ENCODE measurements at regions not wholly inside any gene's neighbourhood (a gene's known extent, or its start where the extent isn't known, plus 50 kb on each side); places are given as distances from the start of the nearest gene placed in this dataset.
"Not testable (repeated sequence)": the region's sequence is repeated elsewhere in the genome, so short reads cannot be mapped to it uniquely, and the experiment has no call there.

DNA sequence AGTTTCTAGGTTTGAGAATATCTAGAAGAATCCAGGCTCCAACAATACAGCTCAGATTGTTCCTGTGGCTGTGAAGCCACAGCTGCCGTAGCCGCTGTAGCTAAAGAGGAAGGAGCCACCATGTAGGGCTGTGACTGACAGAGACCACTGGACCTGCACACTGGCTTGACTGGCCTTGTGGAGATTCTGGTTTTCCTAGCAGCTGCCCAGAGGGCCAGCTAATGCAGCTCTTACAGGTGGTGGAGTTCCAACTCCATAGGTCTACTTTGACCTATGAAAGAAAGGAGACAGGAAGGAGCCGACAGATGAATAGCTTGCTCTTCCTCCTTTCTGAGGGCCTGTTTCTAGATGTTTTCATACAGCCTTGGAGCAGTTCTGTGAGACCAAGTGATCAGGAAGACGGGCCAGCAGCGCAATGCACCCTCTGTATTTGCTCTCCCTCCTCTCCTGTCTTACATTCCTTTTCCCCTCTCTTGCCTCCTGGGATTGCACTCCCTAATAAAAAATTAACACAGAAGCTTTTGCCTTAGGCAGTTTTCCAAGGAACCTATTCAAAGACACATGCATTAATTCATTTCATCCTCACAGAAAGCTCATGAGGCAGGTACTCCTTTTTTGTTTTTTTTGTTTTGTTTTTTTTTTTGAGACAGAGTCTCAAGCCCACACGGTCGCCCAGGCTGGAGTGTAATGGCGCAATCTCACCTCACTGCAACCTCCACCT is 51.8 kb upstream of the MYB start:
- peak; percentile 26 for DNase-seq

GRCh38 chr6:135128268-135128914 is 52.7 kb upstream of the MYB start:
- peak; percentile 70 for DNase-seq

GRCh38 chr6:135126729-135127128 is 54.4 kb upstream of the MYB start:
- DNase-seq: no peak

DNA sequence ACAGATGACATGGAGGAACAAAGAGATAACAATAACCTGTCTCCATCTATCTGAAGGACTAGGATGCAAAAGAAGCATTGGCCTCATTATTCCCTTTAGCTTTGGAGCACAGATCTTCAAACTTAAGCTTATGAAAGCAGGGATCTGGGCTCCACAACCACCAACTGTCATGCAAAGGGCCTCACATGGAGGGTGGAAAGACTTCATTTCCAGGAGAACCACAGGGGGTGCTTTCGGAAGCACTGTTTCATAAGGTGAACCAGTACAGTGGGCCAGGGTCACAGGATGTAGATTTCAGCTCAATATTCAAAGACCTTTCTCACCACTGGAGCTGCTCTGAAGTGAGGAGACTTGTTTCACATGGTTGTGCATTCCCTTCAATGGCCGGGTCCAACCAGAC is 55.1 kb upstream of the MYB start:
- DNase-seq: no peak

- no peak for DNase-seq
Measured at GRCh38 chr6:135121434-135121833, 59.7 kb upstream of the MYB start.

DNA sequence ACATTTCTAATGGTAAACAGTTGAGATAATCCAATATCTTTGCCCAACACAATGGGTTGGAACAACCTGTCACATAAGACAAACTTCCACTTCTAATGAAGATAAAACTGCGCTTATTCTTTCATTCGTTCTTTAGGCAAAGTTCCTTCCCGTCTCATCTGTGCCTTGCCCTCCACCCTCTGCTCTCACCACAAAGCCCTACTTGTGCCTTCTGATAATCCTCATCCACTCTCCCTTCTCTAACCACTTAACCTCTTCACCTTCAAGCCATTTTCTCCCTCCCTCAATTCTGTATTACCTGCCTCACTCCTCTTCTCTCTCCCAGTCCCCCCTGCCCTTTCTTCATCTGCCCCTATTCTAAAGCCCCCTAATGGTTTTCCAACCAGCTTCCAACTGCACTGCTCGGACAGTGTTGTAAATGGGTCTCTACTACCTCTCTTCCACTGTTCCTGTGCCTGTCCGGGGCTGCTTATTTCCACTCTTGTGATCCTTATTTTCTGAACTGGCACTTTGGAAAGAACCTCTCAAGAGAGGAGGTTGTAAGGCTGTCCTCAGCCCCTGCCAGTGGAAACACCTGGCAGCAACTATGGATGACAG is 62.9 kb upstream of the MYB start:
- no peak for DNase-seq

GRCh38 chr6:135117413-135117968 is 62.9 kb upstream of the HBS1L start:
- peak; percentile 31 for DNase-seq

DNA sequence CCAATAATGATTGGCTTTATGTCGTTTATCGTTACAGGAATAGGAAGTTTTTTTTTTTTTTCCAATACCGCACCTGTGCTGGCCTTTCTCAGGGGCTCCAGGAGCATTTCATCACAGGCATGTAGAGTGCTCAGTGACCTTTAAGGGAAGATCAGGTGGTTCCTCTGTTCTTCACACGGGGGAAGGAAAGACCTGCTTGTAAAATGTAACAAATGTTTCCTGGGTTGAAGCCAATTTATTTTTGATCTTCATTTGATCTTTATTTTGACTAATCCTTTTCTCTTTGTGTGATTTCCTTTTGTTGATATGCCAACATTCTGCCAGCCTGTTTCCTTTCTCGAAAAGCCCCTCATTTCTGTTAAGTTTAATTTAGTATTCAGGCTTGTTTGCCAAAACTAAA is 61.9 kb upstream of the HBS1L start:
- peak; percentile 50 for DNase-seq

DNA sequence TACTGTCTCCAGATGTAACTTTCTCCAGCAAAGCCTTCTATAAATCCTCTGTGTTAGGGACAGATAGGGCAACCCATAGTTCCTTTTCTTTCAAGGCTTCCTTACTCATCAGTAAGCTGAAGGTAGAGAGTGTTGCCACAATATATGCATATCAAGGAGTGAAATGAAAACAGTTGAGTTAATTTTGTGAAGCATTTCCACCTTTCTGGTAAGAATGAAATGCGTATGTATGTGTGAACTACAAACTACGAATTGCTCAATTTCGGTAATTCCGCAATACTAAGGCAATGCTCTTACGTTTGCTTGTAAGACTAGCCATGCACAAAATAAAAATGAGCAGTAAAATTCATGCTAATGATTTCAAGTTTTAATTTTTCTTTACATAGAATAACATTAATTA is 61.2 kb upstream of the HBS1L start:
- DNase-seq: no peak

- DNase-seq: no peak
Measured at GRCh38 chr6:135115411-135115810, 60.8 kb upstream of the HBS1L start.

DNA sequence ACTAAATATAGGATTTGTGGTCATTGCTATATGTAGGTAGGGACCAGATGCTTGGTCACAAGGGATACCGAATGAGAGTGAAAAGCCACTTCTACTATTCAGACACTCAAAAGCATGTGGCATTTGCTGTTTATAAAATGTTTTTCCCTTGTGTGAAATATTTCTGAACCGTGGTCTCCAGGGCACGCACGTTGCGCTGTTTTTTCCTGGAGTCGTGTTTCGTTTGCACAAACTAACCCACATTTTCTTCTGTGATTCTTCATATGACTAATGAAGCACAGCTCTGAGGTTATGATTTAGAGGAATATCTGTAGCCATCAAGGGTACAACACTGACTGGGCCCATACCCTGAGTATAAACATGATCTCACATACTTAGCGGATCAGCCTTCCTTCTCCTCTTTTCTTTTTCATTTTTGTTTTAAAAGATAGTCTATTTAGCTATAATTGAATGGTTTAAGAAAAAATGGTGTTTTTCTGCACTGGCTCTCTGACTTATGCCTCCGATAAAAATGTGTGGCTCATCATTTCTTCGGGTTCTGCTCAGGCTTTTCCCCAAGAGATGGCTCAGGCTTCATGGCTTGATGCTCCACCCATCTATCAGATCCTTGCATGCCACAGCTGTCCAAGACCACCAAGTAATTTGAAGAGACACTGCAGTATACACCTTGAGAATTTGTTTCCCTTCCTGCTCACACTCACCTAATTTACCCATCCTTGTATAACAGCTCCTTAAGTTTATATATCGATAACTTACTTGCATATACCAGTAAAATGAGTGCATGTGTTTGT is 59.9 kb upstream of the HBS1L start:
- DNase-seq: peak; percentile 62

DNA sequence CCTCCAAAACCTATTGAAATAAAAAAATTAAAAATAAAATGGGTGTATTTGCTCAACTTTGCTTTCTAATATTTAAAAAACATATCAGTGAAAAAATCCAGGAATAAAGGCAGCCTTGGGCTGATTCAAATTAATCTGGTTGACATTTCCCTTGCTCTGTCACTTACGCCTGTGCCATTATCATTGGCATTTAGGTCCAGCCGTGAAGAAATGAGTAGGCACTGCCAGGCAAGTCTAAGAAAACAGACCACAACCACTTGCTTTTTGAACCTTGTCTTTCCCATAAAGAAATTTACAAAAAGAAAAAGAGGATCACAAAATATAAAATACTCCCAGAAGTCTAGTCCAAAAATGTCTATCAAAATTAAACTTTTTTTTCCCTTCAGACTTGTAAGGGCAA is 59.2 kb upstream of the HBS1L start:
- no peak for DNase-seq

DNA sequence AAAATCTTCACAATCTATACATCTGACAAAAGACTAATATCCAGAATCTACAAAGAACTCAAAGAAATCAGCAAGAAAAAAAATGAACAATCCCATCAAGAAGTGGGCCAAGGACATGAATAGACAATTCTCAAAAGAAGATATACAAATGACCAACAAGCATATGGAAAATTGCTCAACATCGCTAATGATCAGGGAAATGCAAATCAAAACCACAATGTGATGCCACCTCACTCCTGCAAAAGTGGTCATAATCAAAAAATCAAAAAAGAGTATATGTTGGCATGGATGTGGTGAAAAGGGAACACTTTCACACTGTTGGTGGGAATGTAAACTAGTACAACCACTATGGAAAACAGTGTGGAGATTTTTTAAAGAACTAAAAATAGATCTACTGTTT is 58.3 kb upstream of the HBS1L start:
- not testable (repeated sequence) for DNase-seq

GRCh38 chr6:135110261-135110781 is 55.7 kb upstream of the HBS1L start:
- DNase-seq: not testable (repeated sequence)

GRCh38 chr6:135109761-135110160 is 55.1 kb upstream of the HBS1L start:
- no peak for DNase-seq

DNA sequence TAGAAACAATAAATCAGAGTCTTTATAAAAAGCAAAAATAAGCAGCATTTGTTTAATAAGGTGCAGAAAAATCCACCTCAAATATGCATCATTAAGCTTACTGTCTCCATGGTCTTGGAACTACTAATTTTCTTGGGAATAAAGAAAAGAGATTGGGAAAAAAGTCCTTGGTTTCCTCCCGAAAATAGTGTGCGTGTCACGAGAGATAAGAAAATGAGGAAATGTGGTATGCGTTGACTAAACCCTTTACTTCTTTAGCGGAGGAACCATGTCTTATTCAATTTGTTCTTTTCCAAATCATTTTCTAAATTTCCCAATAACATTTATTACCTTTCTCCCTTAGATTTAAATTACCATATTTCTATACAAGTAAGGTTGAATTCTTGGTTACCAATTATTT is 54.1 kb upstream of the HBS1L start:
- no peak for DNase-seq

- DNase-seq: no peak
Measured at GRCh38 chr6:135106611-135107010, 52.0 kb upstream of the HBS1L start.

DNA sequence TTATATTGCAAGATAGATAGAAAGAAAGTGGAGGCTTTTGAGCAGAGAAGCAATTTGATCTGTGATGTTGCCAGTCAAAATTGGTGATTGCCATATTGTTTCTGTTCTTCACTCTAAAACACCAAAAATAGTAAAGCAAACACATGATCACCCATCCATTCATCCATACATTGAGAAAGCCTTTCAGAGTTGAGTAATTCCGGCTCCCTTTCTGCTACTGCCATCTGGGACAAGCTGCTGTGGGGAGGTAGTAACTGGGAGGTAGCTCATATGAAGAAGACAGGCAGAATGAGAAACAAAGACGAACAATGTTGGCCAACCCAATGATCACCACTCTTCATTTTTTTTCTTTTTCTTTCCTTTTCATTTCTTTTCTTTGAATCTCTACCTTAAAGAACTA is 51.1 kb upstream of the HBS1L start:
- no peak for DNase-seq

GRCh38 chr6:135105299-135105698 is 50.7 kb upstream of the HBS1L start:
- no peak for DNase-seq

Measured in CD4-positive, alpha-beta T cell treated with Interleukin-6 for 4 hours (primary cell).